G401 (cell line): ENCODE measurements at regions not wholly inside any gene's neighbourhood (a gene's known extent, or its start where the extent isn't known, plus 50 kb on each side); places are given as distances from the start of the nearest gene placed in this dataset.

Source experiments
- DNase-seq: peaks from one replicate; pipeline ENCODE4 v3.0.0-alpha.2; 2015; ENCODE audit warnings: low spot score
- in situ Hi-C: cut with HindIII; loops from 2 replicates; pipeline ENCODE4 v1.10.0; 2016; ENCODE audit warnings: low sequenced_read_pairs, mixed read lengths

DNA sequence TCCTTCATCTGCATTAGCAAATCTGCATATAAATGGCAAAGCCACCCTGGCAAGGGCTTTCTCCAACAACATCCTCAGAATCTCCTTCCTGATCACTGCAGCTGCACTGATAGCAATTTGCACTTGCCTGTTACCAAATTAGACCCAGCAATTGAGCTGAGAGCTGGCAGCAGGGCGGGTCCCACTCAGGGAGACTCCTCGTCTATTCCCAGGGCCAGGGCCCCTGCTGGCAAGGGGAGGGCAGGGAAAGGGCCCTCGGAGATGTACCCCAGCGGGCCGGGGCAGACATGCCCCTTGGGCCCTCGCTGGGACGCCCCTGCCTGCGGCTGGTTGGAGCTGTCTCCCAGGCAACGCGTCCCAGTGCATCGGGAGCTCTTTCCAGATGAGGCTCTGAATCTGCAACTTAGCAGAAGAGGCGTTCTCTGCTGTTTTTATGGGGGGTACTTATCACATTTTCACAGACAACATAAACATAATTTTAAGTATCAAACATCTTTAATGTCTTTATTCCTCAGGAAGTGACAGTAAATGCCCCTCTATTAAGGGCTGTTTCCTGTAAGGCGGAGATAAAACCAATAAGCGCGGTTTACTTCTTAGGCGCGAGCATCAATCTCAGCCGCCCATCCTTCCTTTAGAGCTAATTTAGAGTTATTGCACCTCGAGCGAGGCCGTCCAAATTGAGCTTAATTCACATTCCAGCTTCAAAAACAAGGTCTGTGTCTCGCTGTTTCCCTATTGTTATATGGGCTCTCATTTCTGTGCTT is 249.0 kb upstream of the PPP2R2D start:
- no peak for DNase-seq
- in situ Hi-C loops, result no loop called here

DNA sequence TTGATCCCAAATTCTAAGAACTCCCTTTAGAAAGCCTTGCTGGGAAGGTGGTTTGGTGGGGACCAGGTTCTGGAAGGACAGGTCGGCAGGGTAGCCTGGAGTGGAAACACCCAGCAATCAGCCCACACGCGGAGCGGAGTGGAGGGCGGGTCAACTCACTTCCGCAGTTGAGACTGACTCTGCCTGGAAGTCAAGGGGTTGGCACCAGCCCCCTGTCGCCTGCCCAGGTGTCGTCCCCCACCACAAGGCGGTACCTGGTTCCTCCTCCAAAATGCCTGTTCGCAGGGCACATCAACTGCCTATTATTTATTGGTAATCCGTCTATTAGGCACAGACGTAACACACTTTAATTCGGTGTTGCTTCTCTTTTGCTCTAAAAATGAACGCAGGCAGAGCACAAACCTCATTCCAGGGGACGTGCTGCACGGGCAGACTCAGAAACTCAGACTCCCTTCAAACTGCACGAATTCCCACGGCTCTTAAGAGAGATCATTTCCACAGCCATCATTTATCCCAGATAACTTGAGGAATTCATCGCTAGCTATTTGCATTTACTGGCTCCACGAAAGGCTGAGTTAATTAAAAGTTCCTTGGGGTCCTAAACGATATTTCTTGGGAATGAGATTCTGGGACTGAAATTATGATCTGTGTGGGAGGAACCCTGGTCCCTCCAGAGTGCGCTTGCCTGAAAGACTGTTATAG is 248.2 kb upstream of the PPP2R2D start:
- DNase-seq, result no peak
- in situ Hi-C loops, result no loop called here

DNA sequence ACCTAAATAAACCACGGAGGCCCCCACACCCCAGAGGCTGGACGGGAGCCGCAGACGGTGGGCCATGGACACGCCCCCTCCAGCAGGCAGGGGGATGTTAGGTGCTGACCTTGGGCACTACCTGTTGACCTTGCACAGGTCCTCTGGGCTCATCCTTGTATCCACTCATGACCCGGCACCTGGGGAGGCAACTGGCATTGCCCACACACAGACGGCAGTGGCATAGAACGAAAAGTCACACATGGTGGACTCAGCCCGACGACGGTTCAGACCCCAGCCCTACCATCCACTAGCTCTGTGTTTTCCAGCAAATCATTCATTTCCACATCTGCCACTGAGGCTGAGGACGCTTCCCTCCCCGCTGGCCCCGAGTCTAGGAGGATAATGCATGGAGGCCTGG is 247.7 kb upstream of the PPP2R2D start:
- in situ Hi-C loops, result no loop called here
- no peak for DNase-seq

DNA sequence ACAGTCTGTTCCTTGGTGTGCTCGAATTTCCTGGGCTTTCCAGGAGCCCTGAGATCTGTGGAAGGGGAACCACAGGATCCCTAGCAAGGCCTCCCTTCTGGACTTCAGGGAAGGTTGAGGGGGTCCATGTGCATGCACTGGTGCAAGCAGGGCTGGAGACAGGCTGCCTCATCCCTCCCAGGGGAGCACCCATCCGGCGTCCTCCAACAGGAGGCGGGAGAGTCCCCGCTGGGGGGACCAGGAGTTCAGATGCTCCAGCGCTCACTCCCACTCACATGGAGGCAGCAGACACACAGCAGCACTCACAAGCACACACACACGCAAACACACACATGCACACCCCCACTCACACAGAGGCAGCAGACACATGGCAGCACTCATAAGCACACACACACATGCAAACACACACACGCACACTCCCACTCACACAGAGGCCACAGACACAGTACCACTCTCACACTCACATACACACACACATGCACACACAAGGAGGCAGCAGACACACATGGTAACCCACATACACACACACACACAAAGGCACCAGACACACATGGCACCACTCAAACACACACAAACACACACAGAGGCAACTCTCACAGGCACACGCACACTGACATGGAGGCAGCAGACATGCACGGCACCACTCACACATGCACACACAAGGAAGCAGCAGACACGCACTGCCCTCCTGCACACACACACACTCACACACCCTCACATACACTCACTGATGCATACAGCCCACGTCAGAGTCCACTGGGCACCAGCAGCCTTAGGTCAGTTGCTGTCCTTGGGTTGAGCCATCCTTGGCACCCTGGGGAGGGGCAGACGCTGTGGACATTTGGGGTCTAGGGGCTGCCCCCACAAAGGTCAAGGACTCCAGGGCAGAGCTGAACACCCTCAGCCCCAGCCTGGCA is 247.0 kb upstream of the PPP2R2D start:
- in situ Hi-C loops, result no loop called here
- DNase-seq, result no peak

DNA sequence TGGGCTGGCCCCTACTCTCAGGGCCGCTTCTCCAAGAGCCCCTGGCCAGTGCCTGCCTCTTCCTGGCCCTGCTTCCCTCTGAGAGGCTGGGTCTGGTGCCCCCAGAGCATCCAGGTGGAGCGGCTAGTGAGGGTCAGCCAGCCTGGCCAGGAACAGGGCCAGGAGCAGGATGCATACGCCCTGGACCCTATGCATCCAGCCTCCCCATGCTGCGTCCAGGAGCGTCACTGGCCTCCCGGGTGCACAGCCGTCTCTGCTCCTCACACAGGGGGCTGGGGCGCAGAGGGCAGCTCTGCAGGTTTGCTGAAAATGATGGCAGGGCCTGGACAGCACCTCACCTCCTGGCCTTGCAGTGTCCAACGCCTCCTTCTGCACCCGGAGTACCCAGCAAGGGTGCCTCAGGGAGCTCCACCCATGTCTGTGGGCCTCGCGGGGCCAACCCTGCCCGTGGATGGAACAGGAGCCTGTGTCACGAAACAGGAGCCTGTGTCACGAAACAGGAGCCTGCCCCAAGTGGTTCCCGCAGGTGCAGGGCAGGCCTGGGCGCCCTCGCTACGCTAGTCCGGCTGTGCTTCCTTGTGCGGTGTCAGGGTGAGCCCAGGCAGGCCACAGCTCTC is 246.2 kb upstream of the PPP2R2D start:
- in situ Hi-C loops, result no loop called here
- DNase-seq, result no peak

DNA sequence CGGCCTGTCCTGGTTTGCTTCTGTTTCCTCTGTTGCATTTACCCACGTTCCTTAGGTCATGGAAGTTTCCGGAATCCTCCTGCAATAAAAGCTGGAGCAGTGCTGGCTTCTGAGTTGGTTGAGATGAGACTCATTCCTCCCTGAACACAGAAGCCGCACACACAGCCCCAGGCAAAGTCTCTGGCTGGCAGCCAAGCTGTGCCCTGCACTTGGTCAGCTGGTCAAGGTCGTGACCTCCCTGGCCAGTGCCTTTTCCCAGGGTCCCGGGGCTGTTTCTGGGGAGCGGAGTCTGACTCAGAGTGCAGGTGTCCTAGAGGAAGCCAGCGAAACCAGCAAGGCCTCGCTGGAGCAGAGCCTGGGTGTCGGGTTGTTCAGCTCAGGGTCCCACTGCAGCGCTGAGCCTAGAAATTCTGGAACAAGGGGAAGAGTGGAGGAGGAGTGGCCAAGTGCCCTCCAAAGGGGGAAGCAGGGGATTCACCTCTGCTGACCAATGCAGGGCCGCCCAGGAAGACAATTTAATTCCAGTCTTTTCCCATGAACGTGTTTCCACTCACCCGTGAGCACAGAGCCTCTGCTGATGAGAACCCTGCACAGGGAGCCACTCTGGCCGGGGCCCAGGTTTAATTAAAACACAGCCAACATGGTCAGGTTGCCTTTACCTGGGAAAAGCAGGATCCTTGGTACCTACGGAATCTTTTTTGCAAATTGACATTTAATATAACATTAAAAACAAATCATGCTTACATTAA is 245.5 kb upstream of the PPP2R2D start:
- DNase-seq, result no peak

DNA sequence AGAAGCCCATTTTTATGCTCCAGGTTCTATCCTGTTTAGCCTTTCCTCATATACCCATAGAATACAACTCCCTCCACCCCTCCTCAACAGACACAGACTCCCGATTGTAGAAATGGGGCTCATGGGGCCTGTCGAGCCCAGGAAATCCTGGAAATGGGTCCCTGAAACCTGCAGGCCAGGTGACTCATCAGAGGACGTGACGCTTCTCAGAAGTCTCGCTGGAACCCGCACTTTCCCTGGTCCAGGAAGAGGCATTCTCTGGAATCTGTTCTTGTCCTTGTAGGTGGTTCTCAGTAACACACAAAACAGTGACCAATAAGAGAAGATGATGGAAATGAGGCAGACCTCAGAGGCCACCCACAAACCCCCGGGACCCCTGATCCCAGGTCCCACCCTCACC is 244.8 kb upstream of the PPP2R2D start:
- in situ Hi-C loops, result no loop called here
- no peak for DNase-seq

More for the DNA sequence above, 245.5 kb upstream of the PPP2R2D start:
- in situ Hi-C loops, result no loop called here

DNA sequence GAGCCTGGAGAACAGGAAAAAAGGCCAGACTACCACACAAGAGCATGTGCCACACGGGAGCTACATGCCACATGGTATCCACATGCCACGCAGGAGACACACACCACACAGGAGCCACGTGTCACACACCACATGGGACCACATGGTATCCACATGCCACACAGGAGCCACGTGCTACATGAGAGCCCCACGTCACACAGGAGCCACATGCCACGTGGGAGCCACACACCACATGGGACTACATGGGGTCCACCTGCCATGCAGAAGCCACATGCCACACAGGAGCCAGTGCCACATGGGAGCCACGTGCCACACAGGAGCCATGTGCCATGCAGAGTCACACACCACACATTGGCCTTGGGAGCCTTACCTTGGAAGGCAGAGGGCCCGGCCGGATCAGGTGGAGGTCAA is 244.4 kb upstream of the PPP2R2D start:
- DNase-seq, result no peak
- in situ Hi-C loops, result no loop called here

DNA sequence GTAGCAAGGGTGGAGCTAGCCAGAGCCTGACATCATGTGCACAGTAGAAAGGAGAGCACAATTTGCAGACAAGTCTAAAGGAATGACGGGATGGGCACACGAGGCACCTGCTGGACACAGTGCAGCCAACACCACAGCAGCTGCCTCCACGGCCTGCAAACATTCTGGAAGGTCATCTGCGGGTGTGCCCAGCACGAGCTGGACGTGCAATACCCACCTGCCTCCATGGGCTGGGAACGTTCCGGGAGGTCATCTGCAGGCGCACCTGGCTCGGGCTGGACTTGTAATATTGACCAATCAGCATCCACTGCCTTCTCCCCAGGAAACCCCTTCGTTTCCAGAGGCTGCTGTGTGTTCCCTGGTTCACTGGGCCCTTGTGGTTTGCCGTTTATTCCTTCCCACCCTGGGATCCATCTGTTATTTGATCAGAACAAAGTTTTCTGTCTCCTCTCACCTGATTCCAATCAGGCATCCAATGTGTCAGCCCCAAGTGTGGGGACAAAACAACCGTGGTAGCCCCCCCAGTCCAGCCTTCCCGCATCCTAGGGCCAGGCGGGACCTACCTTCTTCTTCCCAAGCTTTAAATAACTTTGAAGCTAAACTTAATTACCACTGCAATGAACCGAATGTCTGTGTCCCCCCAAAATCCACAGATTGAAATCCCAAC is 243.4 kb upstream of the PPP2R2D start:
- no peak for DNase-seq
- in situ Hi-C loops, result no loop called here

DNA sequence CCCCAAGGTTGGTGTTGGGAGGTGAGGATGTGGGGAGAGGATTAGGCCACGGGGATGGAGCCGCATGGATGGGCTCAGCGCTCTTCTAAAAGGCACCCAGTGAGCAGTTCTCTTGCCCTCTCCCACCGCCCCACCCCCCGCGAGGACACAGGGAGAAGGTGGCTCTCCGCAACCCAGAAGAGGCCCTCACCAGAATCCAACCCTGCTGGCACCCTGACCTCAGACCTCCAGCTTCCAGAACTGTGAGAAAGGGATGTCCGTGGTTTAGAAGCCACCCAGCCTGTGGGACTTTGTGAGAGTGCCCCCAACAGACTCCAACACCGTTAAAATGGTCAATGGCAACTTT is 242.8 kb upstream of the PPP2R2D start:
- in situ Hi-C loops, result no loop called here
- no peak for DNase-seq

DNA sequence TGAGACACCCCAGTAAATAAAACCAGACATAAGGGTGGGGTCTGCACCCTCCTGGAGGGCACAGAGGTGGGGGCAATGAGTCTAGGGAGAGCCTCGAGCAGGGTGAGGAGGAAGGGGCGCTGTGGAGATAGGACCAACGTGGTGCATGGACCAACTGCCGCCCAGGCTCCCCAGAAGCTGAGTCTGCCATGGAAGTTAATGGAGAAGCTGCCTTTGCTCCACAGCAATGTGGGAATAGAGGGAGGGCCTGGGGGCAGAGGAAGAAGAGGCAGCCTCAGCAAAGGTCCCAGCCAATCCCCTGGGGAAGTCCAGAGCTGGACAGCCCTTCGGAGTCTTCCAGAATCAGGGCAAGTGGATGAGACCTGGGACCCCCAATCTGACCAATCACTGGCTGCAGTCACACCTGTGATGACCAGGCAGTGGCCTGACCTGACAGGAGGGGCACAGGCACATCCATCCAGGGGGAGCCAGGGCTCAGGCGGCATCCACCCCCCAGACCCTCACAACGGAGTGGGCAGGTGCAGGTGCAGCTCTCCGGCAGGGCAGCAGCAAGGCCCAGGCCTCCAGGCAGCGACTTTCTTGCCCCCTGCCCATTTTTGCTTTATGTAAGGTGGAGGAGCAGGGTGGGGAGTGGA is 242.2 kb upstream of the PPP2R2D start:
- no peak for DNase-seq
- in situ Hi-C loops, result no loop called here

DNA sequence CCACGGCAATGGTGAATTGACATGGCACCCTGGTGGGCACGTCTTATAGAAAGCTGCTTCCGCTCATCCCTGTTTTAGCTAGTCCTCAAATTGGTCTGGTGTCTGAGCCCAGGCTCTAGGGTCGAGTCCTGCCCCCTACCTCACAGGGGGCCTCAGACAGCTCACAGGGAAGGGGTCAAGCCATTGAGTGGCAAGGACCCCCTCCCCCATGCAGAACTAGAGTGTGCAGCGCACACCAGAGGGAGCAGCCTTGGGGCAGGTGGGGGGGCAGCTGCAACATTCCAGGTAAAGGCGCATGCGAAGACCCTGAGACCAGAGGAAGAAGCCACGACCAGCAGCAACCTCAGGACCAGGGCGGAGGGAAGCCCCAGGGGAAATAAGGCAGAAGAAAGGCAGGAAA is 240.4 kb upstream of the PPP2R2D start:
- no peak for DNase-seq
- in situ Hi-C loops, result no loop called here

DNA sequence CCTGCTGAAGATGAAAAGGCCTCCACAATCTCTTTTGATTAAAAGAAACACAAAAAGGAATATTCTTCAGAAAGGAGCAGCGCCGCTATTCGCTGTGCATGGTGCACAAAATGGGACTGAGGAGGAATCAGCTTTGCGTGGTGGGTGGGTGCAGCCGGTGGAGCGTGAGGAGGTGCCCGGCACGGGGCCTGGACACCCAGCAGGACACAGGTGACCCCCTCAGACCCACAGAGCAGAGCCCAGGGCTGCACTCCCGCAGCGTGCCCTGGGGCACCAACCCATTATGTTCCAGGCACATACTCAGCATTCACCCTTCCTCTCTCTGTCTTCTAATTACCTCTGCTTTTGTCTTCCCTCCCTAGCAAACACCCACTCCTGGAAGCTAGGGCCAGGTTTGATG is 238.0 kb upstream of the PPP2R2D start:
- DNase-seq, result no peak
- in situ Hi-C loops, result no loop called here

DNA sequence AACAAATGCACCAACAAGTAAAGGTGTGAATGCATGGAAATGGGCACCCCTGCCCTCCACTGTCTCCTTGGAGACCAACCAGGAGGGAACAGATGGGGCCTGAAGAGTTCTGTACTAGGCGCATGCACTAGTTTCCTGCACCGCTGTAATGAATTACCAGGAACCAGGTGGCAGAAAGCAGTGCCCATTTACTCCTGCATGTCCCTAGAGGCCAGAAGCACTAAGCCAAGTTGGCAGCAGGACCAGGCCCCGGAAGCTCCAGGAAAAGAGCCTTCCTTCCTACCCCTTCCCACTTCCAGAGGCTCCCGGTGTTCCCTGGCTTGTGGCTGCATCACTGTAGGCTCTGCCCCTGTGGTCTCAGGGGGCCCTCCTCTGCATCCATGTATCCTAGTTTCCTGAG is 237.5 kb upstream of the PPP2R2D start:
- no peak for DNase-seq
- in situ Hi-C loops, result no loop called here

DNA sequence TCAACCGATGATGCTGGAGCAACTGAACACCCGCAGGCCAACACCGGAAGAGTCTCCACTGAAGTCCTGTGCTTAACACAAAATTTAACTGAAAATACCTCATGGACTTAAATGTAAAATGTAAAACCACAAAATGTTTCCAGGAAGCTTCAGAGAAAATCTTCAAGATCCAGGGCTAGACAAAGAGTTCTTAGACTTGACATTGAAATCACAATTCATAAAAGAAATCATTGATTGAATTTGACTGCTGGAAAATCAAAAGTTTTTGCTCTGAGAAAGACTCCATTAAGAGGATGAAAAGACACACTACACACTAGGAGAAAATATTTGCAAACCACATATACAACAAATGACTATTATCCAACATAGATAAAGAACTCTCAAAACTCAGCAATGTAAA is 234.7 kb upstream of the PPP2R2D start:
- no peak for DNase-seq
- in situ Hi-C loops, result no loop called here

DNA sequence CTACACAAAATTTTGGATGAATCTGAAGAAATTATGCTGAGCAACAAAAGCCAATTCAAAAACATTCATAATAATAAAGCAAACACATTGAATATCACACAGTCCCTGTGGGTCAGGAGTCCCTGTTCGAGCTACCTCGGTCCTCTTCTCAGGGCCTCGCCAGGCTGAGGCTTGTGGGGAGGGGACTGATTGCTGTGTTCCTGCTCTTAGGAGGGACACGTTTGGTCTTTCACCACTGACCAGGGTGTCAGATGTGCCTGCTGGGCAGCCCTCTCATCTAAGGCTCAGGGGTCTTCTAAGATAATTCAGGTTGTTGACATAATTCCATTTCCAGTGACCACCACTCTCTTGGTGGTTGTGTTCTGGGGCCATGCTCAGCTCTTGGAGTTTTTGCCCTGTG is 233.8 kb upstream of the PPP2R2D start:
- DNase-seq, result no peak
- in situ Hi-C loops, result no loop called here

DNA sequence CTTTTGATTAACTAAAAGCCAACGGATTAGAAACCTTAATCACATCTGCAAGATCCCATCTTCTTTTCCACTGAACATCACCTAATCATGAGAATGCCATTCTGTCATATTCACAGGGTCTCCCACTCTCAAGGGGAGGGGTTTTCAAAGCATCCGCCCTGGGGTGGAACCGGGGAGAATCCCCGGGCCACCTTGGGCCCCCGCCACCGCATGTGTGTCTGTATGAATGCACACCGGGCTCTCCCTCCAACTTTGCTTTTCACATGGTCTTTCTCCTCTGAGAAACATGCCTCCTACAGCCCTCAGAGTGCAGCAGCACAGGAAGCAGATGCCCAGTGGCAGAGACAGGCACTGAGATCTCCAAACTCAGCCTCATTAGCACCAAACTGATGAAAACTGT is 233.2 kb upstream of the PPP2R2D start:
- no peak for DNase-seq
- in situ Hi-C loops, result no loop called here

DNA sequence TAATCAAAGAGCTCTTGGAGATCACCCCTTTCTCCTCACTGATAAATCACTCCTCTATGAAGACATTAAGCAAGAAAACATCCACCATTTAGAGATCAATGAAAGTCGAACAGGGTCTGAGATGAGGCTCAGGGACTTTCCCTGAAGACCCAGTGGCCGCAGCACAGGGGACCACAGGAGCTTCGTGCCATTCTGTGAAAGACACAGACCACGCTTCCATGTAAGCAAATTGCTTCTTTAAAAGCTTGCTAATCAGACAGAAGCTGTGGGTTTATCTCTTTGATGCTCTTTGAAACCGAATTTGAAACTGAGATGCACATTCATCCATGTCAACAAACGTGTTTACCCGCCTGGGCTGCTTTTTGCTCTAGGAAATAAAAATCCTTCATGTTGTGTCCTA is 231.9 kb upstream of the PPP2R2D start:
- no peak for DNase-seq
- in situ Hi-C loops, result no loop called here
